ENCODE measurements at regions not wholly inside any gene's neighbourhood (a gene's known extent, or its start where the extent isn't known, plus 50 kb on each side); places are given as distances from the start of the nearest gene placed in this dataset.
"Not testable (repeated sequence)": the region's sequence is repeated elsewhere in the genome, so short reads cannot be mapped to it uniquely, and the experiment has no call there.

GRCh38 chr3:74217467-74217866 is 397.0 kb downstream of the CNTN3 start:
- in situ Hi-C loops (cut with HindIII; ENCODE audit: low pct_ligation_motif_present, low sequenced_read_pairs): no loop called here
- no peaks in the 10 kb centered on the region for H3K27me3 ChIP-seq (replicated peaks)
- no peak overlapping the region for H3K27ac ChIP-seq
- DNase-seq: no peak
- no peak overlapping the region for H3K4me3 ChIP-seq (ENCODE audit: low read depth, low read length)
- no peaks in the 10 kb centered on the region for H3K36me3 ChIP-seq (replicated peaks)
- TF ChIP-seq CTCF (IDR thresholded peaks at IDR 0.05; ENCODE audit: low read depth, low read length, missing control alignments): no peak

- Histone ChIP-seq H3K27ac (no peak overlapping the region), H3K36me3 (replicated peaks) (no peaks in the 10 kb centered on the region), H3K4me3 (ENCODE audit: low read depth, low read length) (no peak overlapping the region), H3K27me3 (replicated peaks) (no peaks in the 10 kb centered on the region)
- no peak for TF ChIP-seq CTCF (IDR thresholded peaks at IDR 0.05; ENCODE audit: low read depth, low read length, missing control alignments)
- no peak for DNase-seq
- in situ Hi-C loops (cut with HindIII; ENCODE audit: low pct_ligation_motif_present, low sequenced_read_pairs): no loop called here
These were observed 400.2 kb downstream of the CNTN3 start for GRCh38 chr3:74214286-74214685.

- no peak for DNase-seq
- in situ Hi-C loops (cut with HindIII; ENCODE audit: low pct_ligation_motif_present, low sequenced_read_pairs): no loop called here
- Histone ChIP-seq H3K36me3 (replicated peaks) (no peaks in the 10 kb centered on the region), H3K27me3 (replicated peaks) (no peaks in the 10 kb centered on the region), H3K27ac (no peak overlapping the region), H3K4me3 (ENCODE audit: low read depth, low read length) (no peak overlapping the region)
- no peak for TF ChIP-seq CTCF (IDR thresholded peaks at IDR 0.05; ENCODE audit: low read depth, low read length, missing control alignments)
These were observed 403.7 kb downstream of the CNTN3 start for GRCh38 chr3:74210739-74211138.

- H3K27ac ChIP-seq: no peak overlapping the region
- TF ChIP-seq CTCF (IDR thresholded peaks at IDR 0.05; ENCODE audit: low read depth, low read length, missing control alignments): no peak
- DNase-seq: no peak
- H3K36me3 ChIP-seq (replicated peaks): no peaks in the 10 kb centered on the region
- in situ Hi-C loops (cut with HindIII; ENCODE audit: low pct_ligation_motif_present, low sequenced_read_pairs): no loop called here
- no peak overlapping the region for H3K4me3 ChIP-seq (ENCODE audit: low read depth, low read length)
- no peaks in the 10 kb centered on the region for H3K27me3 ChIP-seq (replicated peaks)
These were observed 413.5 kb downstream of the CNTN3 start for GRCh38 chr3:74200952-74201351.

- H3K36me3 ChIP-seq (replicated peaks); H3K4me3 ChIP-seq (ENCODE audit: low read depth, low read length); H3K27me3 ChIP-seq (replicated peaks); H3K27ac ChIP-seq; DNase-seq; in situ Hi-C loops (cut with HindIII; ENCODE audit: low pct_ligation_motif_present, low sequenced_read_pairs): not testable (repeated sequence)
These were observed 435.8 kb downstream of the CNTN3 start for GRCh38 chr3:74178664-74179063.

- no peaks in the 10 kb centered on the region for H3K27me3 ChIP-seq (replicated peaks)
- no peak overlapping the region for H3K27ac ChIP-seq
- H3K36me3 ChIP-seq (replicated peaks): no peaks in the 10 kb centered on the region
- in situ Hi-C loops (cut with HindIII; ENCODE audit: low pct_ligation_motif_present, low sequenced_read_pairs): no loop called here
- DNase-seq: no peak
- H3K4me3 ChIP-seq (ENCODE audit: low read depth, low read length): no peak overlapping the region
- TF ChIP-seq CTCF (IDR thresholded peaks at IDR 0.05; ENCODE audit: low read depth, low read length, missing control alignments): no peak
These were observed 441.4 kb downstream of the CNTN3 start for GRCh38 chr3:74173090-74173489.

Data from brain microvascular endothelial cell (primary cell).